ENCODE measurements at regions not wholly inside any gene's neighbourhood (a gene's known extent, or its start where the extent isn't known, plus 50 kb on each side); places are given as distances from the start of the nearest gene placed in this dataset.

- H3K36me3 Mint-ChIP-seq (ENCODE audit: low read depth), result no peaks in the 10 kb centered on the region
- CTCF ChIA-PET, result no interaction called here
- no peak overlapping the region for H3K27ac Mint-ChIP-seq
- DNase-seq, result no peak
- peaks cover 4% of the 10 kb centered on the region for H3K9me3 Mint-ChIP-seq
- H3K27me3 Mint-ChIP-seq, result no peaks in the 10 kb centered on the region
- H3K4me1 Mint-ChIP-seq, result no peaks in the 10 kb centered on the region
- no peak for TF ChIP-seq CTCF (IDR thresholded peaks at IDR 0.05)
- no peak for ATAC-seq (ENCODE audit: low read depth)
- POLR2A ChIA-PET, result no interaction called here
- intact Hi-C loops (cut with micrococcal nuclease), result no loop called here
- no peak overlapping the region for H3K4me3 Mint-ChIP-seq
Measured at GRCh38 chr11:122342089-122342744, 226.2 kb upstream of the BLID start.

- ATAC-seq (ENCODE audit: low read depth) (no peak), DNase-seq (no peak)
- CTCF ChIA-PET, result no interaction called here
- Mint-ChIP-seq H3K4me1 (no peaks in the 10 kb centered on the region), H3K9me3 (peaks cover 4% of the 10 kb centered on the region), H3K27me3 (no peaks in the 10 kb centered on the region), H3K36me3 (ENCODE audit: low read depth) (no peaks in the 10 kb centered on the region), H3K27ac (no peak overlapping the region), H3K4me3 (no peak overlapping the region)
- intact Hi-C loops (cut with micrococcal nuclease), result no loop called here
- POLR2A ChIA-PET, result no interaction called here
- TF ChIP-seq CTCF (IDR thresholded peaks at IDR 0.05), result no peak
Measured at GRCh38 chr11:122341477-122341876, 225.5 kb upstream of the BLID start.

GRCh38 chr11:122340607-122341290, 224.7 kb upstream of the BLID start:
- CTCF ChIA-PET, result no interaction called here
- no peaks in the 10 kb centered on the region for H3K4me1 Mint-ChIP-seq

GRCh38 chr11:122339436-122340060, 223.5 kb upstream of the BLID start:
- H3K36me3 Mint-ChIP-seq (ENCODE audit: low read depth), result no peaks in the 10 kb centered on the region
- no peak overlapping the region for H3K27ac Mint-ChIP-seq
- no peaks in the 10 kb centered on the region for H3K4me1 Mint-ChIP-seq
- no peak for TF ChIP-seq CTCF (IDR thresholded peaks at IDR 0.05)
- H3K4me3 Mint-ChIP-seq, result no peak overlapping the region
- ChIA-PET POLR2A (no interaction called here), CTCF (no interaction called here)
- H3K27me3 Mint-ChIP-seq, result no peaks in the 10 kb centered on the region
- ATAC-seq (ENCODE audit: low read depth), result no peak
- DNase-seq, result no peak
- intact Hi-C loops (cut with micrococcal nuclease), result no loop called here
- H3K9me3 Mint-ChIP-seq, result peaks cover 4% of the 10 kb centered on the region

More at GRCh38 chr11:122340607-122341290, 224.7 kb upstream of the BLID start:
- POLR2A ChIA-PET, result no interaction called here
- no peaks in the 10 kb centered on the region for H3K27me3 Mint-ChIP-seq
- ATAC-seq (ENCODE audit: low read depth) (no peak), DNase-seq (no peak)
- H3K9me3 Mint-ChIP-seq, result peaks cover 4% of the 10 kb centered on the region
- H3K27ac Mint-ChIP-seq, result no peak overlapping the region
- H3K36me3 Mint-ChIP-seq (ENCODE audit: low read depth), result no peaks in the 10 kb centered on the region
- no peak for TF ChIP-seq CTCF (IDR thresholded peaks at IDR 0.05)
- intact Hi-C loops (cut with micrococcal nuclease), result no loop called here
- H3K4me3 Mint-ChIP-seq, result no peak overlapping the region

GRCh38 chr11:122337704-122338103, 221.7 kb upstream of the BLID start:
- Mint-ChIP-seq H3K9me3 (peaks cover 4% of the 10 kb centered on the region), H3K36me3 (ENCODE audit: low read depth) (no peaks in the 10 kb centered on the region), H3K27ac (no peak overlapping the region), H3K27me3 (no peaks in the 10 kb centered on the region), H3K4me1 (no peaks in the 10 kb centered on the region), H3K4me3 (no peak overlapping the region)
- no peak for DNase-seq
- POLR2A ChIA-PET, result no interaction called here
- intact Hi-C loops (cut with micrococcal nuclease), result no loop called here
- CTCF ChIA-PET, result no interaction called here
- no peak for ATAC-seq (ENCODE audit: low read depth)
- no peak for TF ChIP-seq CTCF (IDR thresholded peaks at IDR 0.05)

Data from activated B cell treated with CpG ODN at 0.5 μM for 24 hours (primary cell).